Ishikawa (cell line): ENCODE measurements at regions not wholly inside any gene's neighbourhood (a gene's known extent, or its start where the extent isn't known, plus 50 kb on each side); places are given as distances from the start of the nearest gene placed in this dataset.

Experiments used
- CREB1 ChIP-seq: IDR thresholded peaks from 2 replicates; pipeline ENCODE4 v1.6.1; 2012; ENCODE audit warnings: low read depth
- EP300 ChIP-seq: IDR thresholded peaks from 2 replicates; pipeline ENCODE4 v1.6.1; 2012; ENCODE audit warnings: borderline replicate concordance
- FOXM1 ChIP-seq: IDR thresholded peaks from 2 replicates; pipeline ENCODE4 v1.6.1; 2012; ENCODE audit warnings: low read depth, borderline replicate concordance
- MAX ChIP-seq: IDR thresholded peaks from 2 replicates; pipeline ENCODE4 v1.6.1; 2012
- NFIC ChIP-seq: IDR thresholded peaks from 2 replicates; pipeline ENCODE4 v1.6.1; 2012
- RAD21 ChIP-seq: IDR thresholded peaks from 2 replicates; pipeline ENCODE4 v1.6.1; 2012; ENCODE audit warnings: low read depth
- TAF1 ChIP-seq: IDR thresholded peaks from 2 replicates; pipeline ENCODE4 v1.6.1; 2012; ENCODE audit warnings: low read depth, mild to moderate bottlenecking
- TCF12 ChIP-seq: IDR thresholded peaks from 2 replicates; pipeline ENCODE4 v1.6.1; 2012; ENCODE audit warnings: low read depth
- TEAD4 ChIP-seq: IDR thresholded peaks from 2 replicates; pipeline ENCODE4 v1.6.1; 2012
- YY1 ChIP-seq: IDR thresholded peaks from 2 replicates; pipeline ENCODE4 v1.6.1; 2012; ENCODE audit warnings: low read depth
- TF ChIP-seq, protein P1 (sequence below): IDR thresholded peaks from 2 replicates; pipeline ENCODE4 v1.6.1; 2012; ENCODE audit warnings: low read depth, mild to moderate bottlenecking

DNA sequence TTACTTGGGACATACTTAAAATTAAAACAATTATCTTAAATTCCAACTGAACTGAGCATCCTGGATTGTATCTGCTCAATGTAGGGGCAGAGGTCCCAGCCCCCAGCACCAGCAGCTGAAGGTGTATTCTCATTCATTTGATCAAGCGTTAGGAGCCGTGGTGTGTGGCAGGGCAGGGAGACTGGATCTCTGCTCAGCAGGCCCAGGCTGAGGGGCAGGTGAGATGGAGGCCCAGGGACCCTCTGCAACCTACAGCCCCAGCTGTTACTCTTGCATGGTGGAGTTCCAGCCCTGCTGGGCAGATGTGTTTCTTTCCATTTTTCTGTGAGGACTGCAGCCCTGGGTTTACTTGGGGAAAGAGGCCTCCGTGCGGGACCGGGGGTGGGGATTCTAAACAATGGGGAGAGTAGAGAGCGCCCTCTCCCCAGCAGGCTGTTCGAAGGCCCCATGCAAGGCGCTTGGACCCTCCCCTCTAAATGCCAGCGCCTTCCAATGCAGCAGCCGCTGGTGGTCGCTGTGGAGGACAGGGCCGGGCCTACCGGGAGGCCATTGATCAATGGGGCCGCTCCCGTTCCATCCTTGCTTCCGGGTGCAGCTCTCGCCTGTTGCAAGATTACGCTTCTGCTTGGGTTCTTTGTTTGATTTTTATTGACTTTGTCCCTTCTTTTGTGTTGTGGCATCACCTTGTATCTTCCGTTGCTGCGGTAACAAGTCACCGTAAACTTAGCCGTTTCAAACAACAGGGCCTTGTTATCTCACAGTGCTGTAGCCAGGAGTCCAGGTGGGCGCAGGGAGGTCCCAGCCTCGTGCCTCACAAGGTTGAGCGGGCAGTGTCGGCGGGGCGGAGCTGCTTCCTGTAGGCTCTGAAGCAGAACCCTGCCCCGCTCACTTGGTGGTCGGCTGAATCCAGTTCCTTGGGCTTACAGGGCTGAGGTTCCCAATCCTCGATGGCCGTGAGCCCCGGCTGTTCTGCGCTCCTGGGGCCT lies 134.8 kb upstream of the PHACTR3 start:
- no peak for TF ChIP-seq TEAD4
- no peak for TF ChIP-seq NFIC
- TF ChIP-seq MAX: no peak
- TF ChIP-seq EP300: no peak
- TF ChIP-seq RAD21: no peak
- no peak for TF ChIP-seq YY1
- TF ChIP-seq, protein P1, sequence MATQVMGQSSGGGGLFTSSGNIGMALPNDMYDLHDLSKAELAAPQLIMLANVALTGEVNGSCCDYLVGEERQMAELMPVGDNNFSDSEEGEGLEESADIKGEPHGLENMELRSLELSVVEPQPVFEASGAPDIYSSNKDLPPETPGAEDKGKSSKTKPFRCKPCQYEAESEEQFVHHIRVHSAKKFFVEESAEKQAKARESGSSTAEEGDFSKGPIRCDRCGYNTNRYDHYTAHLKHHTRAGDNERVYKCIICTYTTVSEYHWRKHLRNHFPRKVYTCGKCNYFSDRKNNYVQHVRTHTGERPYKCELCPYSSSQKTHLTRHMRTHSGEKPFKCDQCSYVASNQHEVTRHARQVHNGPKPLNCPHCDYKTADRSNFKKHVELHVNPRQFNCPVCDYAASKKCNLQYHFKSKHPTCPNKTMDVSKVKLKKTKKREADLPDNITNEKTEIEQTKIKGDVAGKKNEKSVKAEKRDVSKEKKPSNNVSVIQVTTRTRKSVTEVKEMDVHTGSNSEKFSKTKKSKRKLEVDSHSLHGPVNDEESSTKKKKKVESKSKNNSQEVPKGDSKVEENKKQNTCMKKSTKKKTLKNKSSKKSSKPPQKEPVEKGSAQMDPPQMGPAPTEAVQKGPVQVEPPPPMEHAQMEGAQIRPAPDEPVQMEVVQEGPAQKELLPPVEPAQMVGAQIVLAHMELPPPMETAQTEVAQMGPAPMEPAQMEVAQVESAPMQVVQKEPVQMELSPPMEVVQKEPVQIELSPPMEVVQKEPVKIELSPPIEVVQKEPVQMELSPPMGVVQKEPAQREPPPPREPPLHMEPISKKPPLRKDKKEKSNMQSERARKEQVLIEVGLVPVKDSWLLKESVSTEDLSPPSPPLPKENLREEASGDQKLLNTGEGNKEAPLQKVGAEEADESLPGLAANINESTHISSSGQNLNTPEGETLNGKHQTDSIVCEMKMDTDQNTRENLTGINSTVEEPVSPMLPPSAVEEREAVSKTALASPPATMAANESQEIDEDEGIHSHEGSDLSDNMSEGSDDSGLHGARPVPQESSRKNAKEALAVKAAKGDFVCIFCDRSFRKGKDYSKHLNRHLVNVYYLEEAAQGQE: no peak
- no peak for TF ChIP-seq CREB1
- TF ChIP-seq TAF1: no peak
- no peak for TF ChIP-seq FOXM1
- TF ChIP-seq TCF12: no peak
